Uterus (tissue), 2 donors: ENCODE measurements at regions not wholly inside any gene's neighbourhood (a gene's known extent, or its start where the extent isn't known, plus 50 kb on each side); places are given as distances from the start of the nearest gene placed in this dataset.

Experiments
- POLR2A ChIP-seq, 2 donors: fragments of 450-650 bp; IDR thresholded peaks; one replicate each; pipeline ENCODE4 v1.6.1; 2016; ENCODE audit warnings: antibody characterized with exemption in 2 of 2, mild to moderate bottlenecking in 1 of 2, moderate library complexity in 1 of 2
- TF ChIP-seq, protein P1 (sequence below), 4 experiments: fragments of 200-600 bp in 2 of 4; fragments of 450-650 bp in 2 of 4; sonication (generic) in 2 of 4; IDR thresholded peaks; one replicate each; pipeline ENCODE4 v1.5.1; 2016 to 2019; ENCODE audit warnings: antibody characterized with exemption in 4 of 4, mild to moderate bottlenecking in 2 of 4, moderate library complexity in 1 of 4

DNA sequence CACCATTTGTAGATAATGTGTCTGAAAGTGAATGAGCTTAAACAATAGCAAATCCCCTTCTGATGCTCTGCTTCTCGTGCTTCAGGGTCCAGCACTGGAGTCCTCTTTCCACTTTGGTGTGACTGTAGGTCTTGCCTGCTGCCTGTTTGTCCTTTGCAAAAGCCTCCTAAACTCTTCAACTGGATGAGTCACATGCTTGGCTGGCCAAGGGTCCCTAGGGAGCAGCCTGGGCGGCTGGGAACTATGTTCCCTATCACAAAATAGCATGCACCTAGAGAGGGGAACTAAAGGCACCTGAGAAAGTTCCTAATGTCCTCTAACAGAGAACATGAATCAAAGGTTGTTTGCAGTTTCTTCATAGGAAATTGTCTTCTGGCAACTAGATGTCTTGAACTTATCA lies 607.2 kb upstream of the PLXNA2 start:
- TF ChIP-seq, protein P1, sequence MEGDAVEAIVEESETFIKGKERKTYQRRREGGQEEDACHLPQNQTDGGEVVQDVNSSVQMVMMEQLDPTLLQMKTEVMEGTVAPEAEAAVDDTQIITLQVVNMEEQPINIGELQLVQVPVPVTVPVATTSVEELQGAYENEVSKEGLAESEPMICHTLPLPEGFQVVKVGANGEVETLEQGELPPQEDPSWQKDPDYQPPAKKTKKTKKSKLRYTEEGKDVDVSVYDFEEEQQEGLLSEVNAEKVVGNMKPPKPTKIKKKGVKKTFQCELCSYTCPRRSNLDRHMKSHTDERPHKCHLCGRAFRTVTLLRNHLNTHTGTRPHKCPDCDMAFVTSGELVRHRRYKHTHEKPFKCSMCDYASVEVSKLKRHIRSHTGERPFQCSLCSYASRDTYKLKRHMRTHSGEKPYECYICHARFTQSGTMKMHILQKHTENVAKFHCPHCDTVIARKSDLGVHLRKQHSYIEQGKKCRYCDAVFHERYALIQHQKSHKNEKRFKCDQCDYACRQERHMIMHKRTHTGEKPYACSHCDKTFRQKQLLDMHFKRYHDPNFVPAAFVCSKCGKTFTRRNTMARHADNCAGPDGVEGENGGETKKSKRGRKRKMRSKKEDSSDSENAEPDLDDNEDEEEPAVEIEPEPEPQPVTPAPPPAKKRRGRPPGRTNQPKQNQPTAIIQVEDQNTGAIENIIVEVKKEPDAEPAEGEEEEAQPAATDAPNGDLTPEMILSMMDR (IDR thresholded peaks at IDR 0.05) = no peak
- TF ChIP-seq POLR2A (IDR thresholded peaks at IDR 0.05) = no peak
